ENCODE measurements at regions not wholly inside any gene's neighbourhood (a gene's known extent, or its start where the extent isn't known, plus 50 kb on each side); places are given as distances from the start of the nearest gene placed in this dataset.
A peak's percentile ranks its signal among the peaks of the same experiment; 100 is the strongest.
"Not testable (repeated sequence)": the region's sequence is repeated elsewhere in the genome, so short reads cannot be mapped to it uniquely, and the experiment has no call there.

GRCh38 chr21:16124378-16125138 is 394.8 kb downstream of the USP25 start:
- DNase-seq (ENCODE audit: low read depth): peak; percentile 95
- peak overlapping the region; percentile 42 for H3K4me3 ChIP-seq (ENCODE audit: control insufficient read depth, low read depth, low read length)
- no peak for TF ChIP-seq CTCF (conservative IDR thresholded peaks at IDR 0.05; ENCODE audit: control insufficient read depth, insufficient read depth, low read depth, low read length)

- peak overlapping the region; percentile 42 for H3K4me3 ChIP-seq (ENCODE audit: control insufficient read depth, low read depth, low read length)
- DNase-seq (ENCODE audit: low read depth): peak; percentile 78
- no peak for TF ChIP-seq CTCF (conservative IDR thresholded peaks at IDR 0.05; ENCODE audit: control insufficient read depth, insufficient read depth, low read depth, low read length)
Measured at GRCh38 chr21:16125274-16125673, 395.5 kb downstream of the USP25 start.

GRCh38 chr21:16132453-16132852 is 402.7 kb downstream of the USP25 start:
- H3K4me3 ChIP-seq (ENCODE audit: control insufficient read depth, low read depth, low read length); DNase-seq (ENCODE audit: low read depth): not testable (repeated sequence)

GRCh38 chr21:16133248-16133647 is 403.5 kb downstream of the USP25 start:
- no peak for TF ChIP-seq CTCF (conservative IDR thresholded peaks at IDR 0.05; ENCODE audit: control insufficient read depth, insufficient read depth, low read depth, low read length)
- H3K4me3 ChIP-seq (ENCODE audit: control insufficient read depth, low read depth, low read length): no peak overlapping the region
- no peak for DNase-seq (ENCODE audit: low read depth)

- no peak for TF ChIP-seq CTCF (conservative IDR thresholded peaks at IDR 0.05; ENCODE audit: control insufficient read depth, insufficient read depth, low read depth, low read length)
- no peak for DNase-seq (ENCODE audit: low read depth)
Measured at GRCh38 chr21:16134134-16134533, 404.4 kb downstream of the USP25 start.

GRCh38 chr21:16137106-16137505 is 407.3 kb downstream of the USP25 start:
- no peak for TF ChIP-seq CTCF (conservative IDR thresholded peaks at IDR 0.05; ENCODE audit: control insufficient read depth, insufficient read depth, low read depth, low read length)
- no peak for DNase-seq (ENCODE audit: low read depth)

More at GRCh38 chr21:16134134-16134533, 404.4 kb downstream of the USP25 start:
- no peak overlapping the region for H3K4me3 ChIP-seq (ENCODE audit: control insufficient read depth, low read depth, low read length)

GRCh38 chr21:16145052-16145451 is 415.3 kb downstream of the USP25 start:
- no peak overlapping the region for H3K4me3 ChIP-seq (ENCODE audit: control insufficient read depth, low read depth, low read length)
- no peak for DNase-seq (ENCODE audit: low read depth)
- TF ChIP-seq CTCF (conservative IDR thresholded peaks at IDR 0.05; ENCODE audit: control insufficient read depth, insufficient read depth, low read depth, low read length): no peak

More at GRCh38 chr21:16137106-16137505, 407.3 kb downstream of the USP25 start:
- no peak overlapping the region for H3K4me3 ChIP-seq (ENCODE audit: control insufficient read depth, low read depth, low read length)

Measured in fibroblast of mammary gland (primary cell).